ENCODE measurements at regions not wholly inside any gene's neighbourhood (a gene's known extent, or its start where the extent isn't known, plus 50 kb on each side); places are given as distances from the start of the nearest gene placed in this dataset.

GRCh38 chr17:33401249-33401648, 108.2 kb upstream of the ASIC2 start:
- in situ Hi-C loops (cut with MboI; ENCODE audit: low sequenced_read_pairs): no loop called here

- in situ Hi-C loops (cut with MboI; ENCODE audit: low sequenced_read_pairs): no loop called here
Observed at GRCh38 chr17:33403194-33403593, 110.1 kb upstream of the ASIC2 start.

GRCh38 chr17:33404070-33404819, 111.2 kb upstream of the ASIC2 start:
- in situ Hi-C loops (cut with MboI; ENCODE audit: low sequenced_read_pairs): no loop called here

GRCh38 chr17:33416131-33416530, 123.0 kb upstream of the ASIC2 start:
- in situ Hi-C loops (cut with MboI; ENCODE audit: low sequenced_read_pairs): no loop called here

GRCh38 chr17:33421933-33422332, 128.8 kb upstream of the ASIC2 start:
- in situ Hi-C loops (cut with MboI; ENCODE audit: low sequenced_read_pairs): loop anchor here (10.0 kb wide), 1 partner anchor 57 kb away; no protein-coding TSS in a partner anchor

GRCh38 chr17:33433581-33433980, 140.5 kb upstream of the ASIC2 start:
- in situ Hi-C loops (cut with MboI; ENCODE audit: low sequenced_read_pairs): no loop called here

- in situ Hi-C loops (cut with MboI; ENCODE audit: low sequenced_read_pairs): no loop called here
Observed at GRCh38 chr17:33434841-33435240, 141.7 kb upstream of the ASIC2 start.

- in situ Hi-C loops (cut with MboI; ENCODE audit: low sequenced_read_pairs): no loop called here
Observed at GRCh38 chr17:33435721-33436301, 142.7 kb upstream of the ASIC2 start.

- in situ Hi-C loops (cut with MboI; ENCODE audit: low sequenced_read_pairs): no loop called here
Observed at GRCh38 chr17:33436321-33436720, 143.2 kb upstream of the ASIC2 start.

- in situ Hi-C loops (cut with MboI; ENCODE audit: low sequenced_read_pairs): no loop called here
Observed at GRCh38 chr17:33438139-33438538, 145.0 kb upstream of the ASIC2 start.

- in situ Hi-C loops (cut with MboI; ENCODE audit: low sequenced_read_pairs): no loop called here
Observed at GRCh38 chr17:33438578-33438977, 145.5 kb upstream of the ASIC2 start.

- in situ Hi-C loops (cut with MboI; ENCODE audit: low sequenced_read_pairs): no loop called here
Observed at GRCh38 chr17:33442320-33442719, 149.2 kb upstream of the ASIC2 start.

GRCh38 chr17:33444731-33445130, 151.6 kb upstream of the ASIC2 start:
- in situ Hi-C loops (cut with MboI; ENCODE audit: low sequenced_read_pairs): no loop called here

GRCh38 chr17:33447090-33447489, 154.0 kb upstream of the ASIC2 start:
- in situ Hi-C loops (cut with MboI; ENCODE audit: low sequenced_read_pairs): no loop called here

GRCh38 chr17:33451221-33451620, 158.1 kb upstream of the ASIC2 start:
- in situ Hi-C loops (cut with MboI; ENCODE audit: low sequenced_read_pairs): no loop called here

- in situ Hi-C loops (cut with MboI; ENCODE audit: low sequenced_read_pairs): no loop called here
Observed at GRCh38 chr17:33457477-33457876, 164.4 kb upstream of the ASIC2 start.

- in situ Hi-C loops (cut with MboI; ENCODE audit: low sequenced_read_pairs): no loop called here
Observed at GRCh38 chr17:33459078-33459940, 166.2 kb upstream of the ASIC2 start.

GRCh38 chr17:33460781-33461450, 167.8 kb upstream of the ASIC2 start:
- in situ Hi-C loops (cut with MboI; ENCODE audit: low sequenced_read_pairs): no loop called here

- in situ Hi-C loops (cut with MboI; ENCODE audit: low sequenced_read_pairs): no loop called here
Observed at GRCh38 chr17:33463887-33464286, 170.8 kb upstream of the ASIC2 start.

GRCh38 chr17:33464669-33465280, 171.7 kb upstream of the ASIC2 start:
- in situ Hi-C loops (cut with MboI; ENCODE audit: low sequenced_read_pairs): no loop called here

- in situ Hi-C loops (cut with MboI; ENCODE audit: low sequenced_read_pairs): no loop called here
Observed at GRCh38 chr17:33469421-33469820, 176.3 kb upstream of the ASIC2 start.

All from HL-60/S4 (cell line).